Thyroid gland (tissue), 4 donors: ENCODE measurements at regions not wholly inside any gene's neighbourhood (a gene's known extent, or its start where the extent isn't known, plus 50 kb on each side); places are given as distances from the start of the nearest gene placed in this dataset.

Source experiments
- POLR2A ChIP-seq, 2 donors: fragments of 450-650 bp; IDR thresholded peaks; one replicate each; pipeline ENCODE4 v1.6.1; 2017; ENCODE audit warnings: antibody characterized with exemption in 2 of 2, mild to moderate bottlenecking in 2 of 2, moderate library complexity in 1 of 2
- TF ChIP-seq, protein P1 (sequence below), 6 experiments: fragments of 200-600 bp in 3 of 6; fragments of 450-650 bp in 3 of 6; sonication (generic) in 3 of 6; IDR thresholded peaks; one replicate each; pipeline ENCODE4 v1.5.1; 2016 to 2019; ENCODE audit warnings: antibody characterized with exemption in 6 of 6, mild to moderate bottlenecking in 2 of 6, inconsistent platforms in 1 of 6, moderate library complexity in 1 of 6

DNA sequence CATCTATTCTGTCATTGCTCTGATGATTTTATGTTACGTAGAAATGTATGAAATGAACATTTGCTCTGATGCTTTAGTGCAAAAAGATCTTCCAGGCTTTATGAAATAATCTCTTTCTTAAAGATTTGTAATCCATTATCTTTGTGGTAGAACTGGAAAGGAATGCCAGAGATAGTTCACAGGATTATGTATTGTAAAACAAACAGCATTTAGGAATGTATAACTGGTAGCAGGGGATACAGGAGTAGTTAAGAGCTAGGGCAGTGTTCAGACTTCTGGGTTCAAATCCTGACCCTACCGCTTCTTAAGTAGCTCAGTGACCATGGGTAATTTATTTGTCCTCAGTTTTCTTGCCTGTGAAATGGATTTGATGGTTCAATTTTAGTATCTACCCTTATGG, 429.8 kb upstream of the TPM1 start:
- TF ChIP-seq, protein P1, sequence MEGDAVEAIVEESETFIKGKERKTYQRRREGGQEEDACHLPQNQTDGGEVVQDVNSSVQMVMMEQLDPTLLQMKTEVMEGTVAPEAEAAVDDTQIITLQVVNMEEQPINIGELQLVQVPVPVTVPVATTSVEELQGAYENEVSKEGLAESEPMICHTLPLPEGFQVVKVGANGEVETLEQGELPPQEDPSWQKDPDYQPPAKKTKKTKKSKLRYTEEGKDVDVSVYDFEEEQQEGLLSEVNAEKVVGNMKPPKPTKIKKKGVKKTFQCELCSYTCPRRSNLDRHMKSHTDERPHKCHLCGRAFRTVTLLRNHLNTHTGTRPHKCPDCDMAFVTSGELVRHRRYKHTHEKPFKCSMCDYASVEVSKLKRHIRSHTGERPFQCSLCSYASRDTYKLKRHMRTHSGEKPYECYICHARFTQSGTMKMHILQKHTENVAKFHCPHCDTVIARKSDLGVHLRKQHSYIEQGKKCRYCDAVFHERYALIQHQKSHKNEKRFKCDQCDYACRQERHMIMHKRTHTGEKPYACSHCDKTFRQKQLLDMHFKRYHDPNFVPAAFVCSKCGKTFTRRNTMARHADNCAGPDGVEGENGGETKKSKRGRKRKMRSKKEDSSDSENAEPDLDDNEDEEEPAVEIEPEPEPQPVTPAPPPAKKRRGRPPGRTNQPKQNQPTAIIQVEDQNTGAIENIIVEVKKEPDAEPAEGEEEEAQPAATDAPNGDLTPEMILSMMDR (IDR thresholded peaks at IDR 0.05) = no peak
- no peak for TF ChIP-seq POLR2A (IDR thresholded peaks at IDR 0.05)
